Spleen (tissue), 7 donors: ENCODE measurements at regions not wholly inside any gene's neighbourhood (a gene's known extent, or its start where the extent isn't known, plus 50 kb on each side); places are given as distances from the start of the nearest gene placed in this dataset.

Experiments
- POLR2A ChIP-seq, 3 donors: fragments of 450-650 bp; IDR thresholded peaks; one replicate each; pipeline ENCODE4 v1.5.1; 2017; ENCODE audit warnings: antibody characterized with exemption in 3 of 3, mild to moderate bottlenecking in 1 of 3
- POLR2AphosphoS5 ChIP-seq, 3 donors: sonication (generic); formaldehyde crosslinking; IDR thresholded peaks; one replicate each; pipeline ENCODE4 v1.5.1; 2017; ENCODE audit warnings: antibody characterized with exemption in 3 of 3
- TF ChIP-seq, protein P1 (sequence below), 11 experiments: fragments of 200-600 bp in 7 of 11; fragments of 450-650 bp in 4 of 11; sonication (generic) in 4 of 11; IDR thresholded peaks in 8 of 11; conservative IDR thresholded peaks in 3 of 11; 1 replicate in 7 of 11; 2 replicates in 4 of 11; pipeline versions ENCODE4 v1.4.0 to v1.8.0; 2016 to 2021; ENCODE audit warnings: antibody characterized with exemption in 11 of 11, inconsistent platforms in 4 of 11, mild to moderate bottlenecking in 1 of 11
- donor health status: DM: no; HTN: no; CAD: no; lungs with moderate emphysema.
- donor health status: DM: no; HTN: no; CAD: no.
- donor health status: DM: no; HTN: no; CAD: no.

GRCh38 chr9:7328453-7328852 is 471.1 kb downstream of the DMAC1 start:
- TF ChIP-seq, protein P1, sequence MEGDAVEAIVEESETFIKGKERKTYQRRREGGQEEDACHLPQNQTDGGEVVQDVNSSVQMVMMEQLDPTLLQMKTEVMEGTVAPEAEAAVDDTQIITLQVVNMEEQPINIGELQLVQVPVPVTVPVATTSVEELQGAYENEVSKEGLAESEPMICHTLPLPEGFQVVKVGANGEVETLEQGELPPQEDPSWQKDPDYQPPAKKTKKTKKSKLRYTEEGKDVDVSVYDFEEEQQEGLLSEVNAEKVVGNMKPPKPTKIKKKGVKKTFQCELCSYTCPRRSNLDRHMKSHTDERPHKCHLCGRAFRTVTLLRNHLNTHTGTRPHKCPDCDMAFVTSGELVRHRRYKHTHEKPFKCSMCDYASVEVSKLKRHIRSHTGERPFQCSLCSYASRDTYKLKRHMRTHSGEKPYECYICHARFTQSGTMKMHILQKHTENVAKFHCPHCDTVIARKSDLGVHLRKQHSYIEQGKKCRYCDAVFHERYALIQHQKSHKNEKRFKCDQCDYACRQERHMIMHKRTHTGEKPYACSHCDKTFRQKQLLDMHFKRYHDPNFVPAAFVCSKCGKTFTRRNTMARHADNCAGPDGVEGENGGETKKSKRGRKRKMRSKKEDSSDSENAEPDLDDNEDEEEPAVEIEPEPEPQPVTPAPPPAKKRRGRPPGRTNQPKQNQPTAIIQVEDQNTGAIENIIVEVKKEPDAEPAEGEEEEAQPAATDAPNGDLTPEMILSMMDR (IDR thresholded peaks at IDR 0.05 in 8 of 11, conservative IDR thresholded peaks at IDR 0.05 in 3 of 11) = no peak
- no peak for TF ChIP-seq POLR2A (IDR thresholded peaks at IDR 0.05)
- TF ChIP-seq POLR2AphosphoS5 (IDR thresholded peaks at IDR 0.05) = no peak
